ENCODE measurements at regions not wholly inside any gene's neighbourhood (a gene's known extent, or its start where the extent isn't known, plus 50 kb on each side); places are given as distances from the start of the nearest gene placed in this dataset.

- Histone ChIP-seq H3K27ac (ENCODE audit: low read length) (no peak overlapping the region), H3K27me3 (ENCODE audit: control insufficient read depth, insufficient read depth) (no peaks in the 10 kb centered on the region), H3K9me3 (ENCODE audit: control insufficient read depth, low read length) (no peaks in the 10 kb centered on the region), H3K4me3 (ENCODE audit: low read length) (no peak overlapping the region), H3K4me1 (ENCODE audit: control insufficient read depth, insufficient read depth, low read length) (no peaks in the 10 kb centered on the region)
- DNase-seq (no peak), ATAC-seq (no peak)
- intact Hi-C loops (cut with DNase I), result no loop called here
- 65% methylated on average over 2 of the region's 2 CpGs for WGBS
Measured at GRCh38 chr14:55523321-55523720, 56.7 kb upstream of the KTN1 start.

Data from right cardiac atrium (tissue), 5 donors.